Upper lobe of right lung (tissue), 1 donor: ENCODE measurements at regions not wholly inside any gene's neighbourhood (a gene's known extent, or its start where the extent isn't known, plus 50 kb on each side); places are given as distances from the start of the nearest gene placed in this dataset.

ENCODE experiments used
- ATAC-seq: fragments of 200-7000 bp; cut with Tn5 transposase; one replicate; pipeline ENCODE4 v1.9.1; 2020; ENCODE audit warnings: mild to moderate bottlenecking, moderate library complexity
- DNase-seq: peaks from one replicate; pipeline ENCODE4 v3.0.0-alpha.2; 2020
- H3K27ac ChIP-seq: fragments of 200-600 bp; one replicate; pipeline ENCODE4 v1.8.0; 2022
- H3K27me3 ChIP-seq: fragments of 200-600 bp; one replicate; pipeline ENCODE4 v1.8.0; 2022; ENCODE audit warnings: mild to moderate bottlenecking
- H3K36me3 ChIP-seq: fragments of 200-600 bp; one replicate; pipeline ENCODE4 v1.8.0; 2022
- H3K4me1 ChIP-seq: fragments of 200-600 bp; one replicate; pipeline ENCODE4 v1.8.0; 2022
- H3K4me3 ChIP-seq: fragments of 200-600 bp; one replicate; pipeline ENCODE4 v1.8.0; 2022; ENCODE audit warnings: mild to moderate bottlenecking
- H3K9me3 ChIP-seq: fragments of 200-600 bp; one replicate; pipeline ENCODE4 v1.8.0; 2022
- CTCF ChIP-seq: fragments of 200-600 bp; IDR thresholded peaks from one replicate; pipeline ENCODE4 v1.8.0; 2022; ENCODE audit warnings: antibody characterized with exemption
- intact Hi-C: fragments of 100-400 bp; cut with DNase I; formaldehyde crosslinking; loops from one replicate; pipeline ENCODE4 v1.11.0; 2022
- donor health status: DM: no; HTN: yes; CAD: no; lungs with severe emphysema.

- intact Hi-C loops = no loop called here
- Histone ChIP-seq H3K27me3 (peaks cover 6% of the 10 kb centered on the region), H3K4me3 (no peak overlapping the region), H3K27ac (no peak overlapping the region), H3K36me3 (no peaks in the 10 kb centered on the region), H3K4me1 (no peaks in the 10 kb centered on the region), H3K9me3 (no peaks in the 10 kb centered on the region)
- TF ChIP-seq CTCF = no peak
- ATAC-seq = no peak
- no peak for DNase-seq
Measured at GRCh38 chr12:107235600-107235999, 142.3 kb upstream of the CRY1 start.

GRCh38 chr12:107236824-107237511, 143.6 kb upstream of the CRY1 start:
- DNase-seq (no peak), ATAC-seq (no peak)
- Histone ChIP-seq H3K4me1 (no peaks in the 10 kb centered on the region), H3K36me3 (no peaks in the 10 kb centered on the region), H3K27me3 (peaks cover 6% of the 10 kb centered on the region), H3K4me3 (no peak overlapping the region), H3K27ac (no peak overlapping the region), H3K9me3 (no peaks in the 10 kb centered on the region)
- intact Hi-C loops = no loop called here
- TF ChIP-seq CTCF = no peak

GRCh38 chr12:107238296-107238695, 144.9 kb upstream of the CRY1 start:
- no peaks in the 10 kb centered on the region for H3K4me1 ChIP-seq
- no peak overlapping the region for H3K27ac ChIP-seq
- H3K9me3 ChIP-seq = no peaks in the 10 kb centered on the region
- ATAC-seq (no peak), DNase-seq (no peak)
- H3K36me3 ChIP-seq = no peaks in the 10 kb centered on the region
- no peak overlapping the region for H3K4me3 ChIP-seq
- TF ChIP-seq CTCF = no peak
- peaks cover 9% of the 10 kb centered on the region for H3K27me3 ChIP-seq
- intact Hi-C loops = no loop called here

GRCh38 chr12:107241411-107241810, 148.1 kb upstream of the CRY1 start:
- intact Hi-C loops = no loop called here
- H3K27ac ChIP-seq = no peak overlapping the region
- ATAC-seq (no peak), DNase-seq (no peak)
- H3K4me3 ChIP-seq = no peak overlapping the region
- H3K4me1 ChIP-seq = no peaks in the 10 kb centered on the region
- no peaks in the 10 kb centered on the region for H3K36me3 ChIP-seq
- peaks cover 21% of the 10 kb centered on the region for H3K27me3 ChIP-seq
- no peak for TF ChIP-seq CTCF
- no peaks in the 10 kb centered on the region for H3K9me3 ChIP-seq

- ATAC-seq (no peak), DNase-seq (no peak)
- Histone ChIP-seq H3K4me1 (no peaks in the 10 kb centered on the region), H3K36me3 (no peaks in the 10 kb centered on the region), H3K9me3 (no peaks in the 10 kb centered on the region), H3K27ac (no peak overlapping the region), H3K27me3 (peaks cover 15% of the 10 kb centered on the region), H3K4me3 (no peak overlapping the region)
- intact Hi-C loops = no loop called here
- TF ChIP-seq CTCF = no peak
Measured at GRCh38 chr12:107242189-107242588, 148.8 kb upstream of the CRY1 start.

GRCh38 chr12:107243341-107243740, 150.0 kb upstream of the CRY1 start:
- no peak for TF ChIP-seq CTCF
- Histone ChIP-seq H3K4me3 (no peak overlapping the region), H3K27ac (no peak overlapping the region), H3K9me3 (no peaks in the 10 kb centered on the region), H3K4me1 (no peaks in the 10 kb centered on the region), H3K36me3 (no peaks in the 10 kb centered on the region), H3K27me3 (peaks cover 15% of the 10 kb centered on the region)
- DNase-seq = no peak
- intact Hi-C loops = no loop called here
- ATAC-seq = no peak
